ENCODE measurements at regions not wholly inside any gene's neighbourhood (a gene's known extent, or its start where the extent isn't known, plus 50 kb on each side); places are given as distances from the start of the nearest gene placed in this dataset.

- peaks cover 6 to 11% of the 10 kb centered on the region in 2 experiments; a peak in 4 of 5 replicates for H3K9me3 Mint-ChIP-seq
- H3K27me3 ChIP-seq (ENCODE audit: insufficient read depth, low read length) = no peaks in the 10 kb centered on the region
- H2BK120ac ChIP-seq (ENCODE audit: low read depth, low read length, poor library complexity, severe bottlenecking) = no peak overlapping the region
- H2AK5ac ChIP-seq (ENCODE audit: insufficient read length, low read length) = no peak overlapping the region
- H3K56ac ChIP-seq (ENCODE audit: insufficient read length, low read depth, low read length) = no peak overlapping the region
- no peak overlapping the region for H3K18ac ChIP-seq (ENCODE audit: insufficient read length, low read depth, low read length)
- no peak overlapping the region for H4K8ac ChIP-seq (replicated peaks; ENCODE audit: insufficient read length, low read depth, low read length)
- H4K91ac ChIP-seq (ENCODE audit: insufficient read length, low read depth, low read length) = no peak overlapping the region
- no peaks in the 10 kb centered on the region for H4K20me1 ChIP-seq (ENCODE audit: control insufficient read depth, insufficient read depth, insufficient read length)
- no CpG with 5 or more reads among the region's 2 CpGs for WGBS (ENCODE audit: extremely low coverage, insufficient read length, low lambda C conversion rate)
- H3K27ac Mint-ChIP-seq = no peak overlapping the region
- H3K23me2 ChIP-seq (ENCODE audit: insufficient read length, low read depth, low read length, poor library complexity, severe bottlenecking) = no peaks in the 10 kb centered on the region
- H3T11ph ChIP-seq (ENCODE audit: low read length) = no peak overlapping the region
- peaks cover 5 to 11% of the 10 kb centered on the region in 2 experiments for H3K4me1 Mint-ChIP-seq
- no peak overlapping the region for H3K23ac ChIP-seq (ENCODE audit: insufficient read length, low read depth, low read length)
- no peaks in the 10 kb centered on the region; a peak in 4 of 7 replicates for H3K36me3 Mint-ChIP-seq (ENCODE audit: insufficient read depth in 1 of 3, low read depth in 3 of 3)
- H3K79me1 ChIP-seq (ENCODE audit: insufficient read depth, low read depth, low read length, poor library complexity, severe bottlenecking) = no peaks in the 10 kb centered on the region
- H3K4me2 ChIP-seq (ENCODE audit: insufficient read depth, insufficient read length, low read length) = no peak overlapping the region
- H3K4ac ChIP-seq (ENCODE audit: low read depth, low read length) = no peak overlapping the region
- H2BK15ac ChIP-seq (ENCODE audit: low read depth, low read length) = no peak overlapping the region
- H2AFZ ChIP-seq (ENCODE audit: low read length) = no peak overlapping the region
- no peak for DNase-seq
- H2BK5ac ChIP-seq (ENCODE audit: insufficient read length, low read length) = no peak overlapping the region
- no peak overlapping the region for H4K5ac ChIP-seq (ENCODE audit: insufficient read length, low read depth, low read length)
- H2BK20ac ChIP-seq (ENCODE audit: low read depth, low read length, poor library complexity, severe bottlenecking) = no peak overlapping the region
- no peaks in the 10 kb centered on the region for H3K27me3 Mint-ChIP-seq (ENCODE audit: low read depth)
- H3K9me3 ChIP-seq (ENCODE audit: control insufficient read depth, low read depth, low read length) = no peaks in the 10 kb centered on the region
- H3K4me1 ChIP-seq (ENCODE audit: insufficient read depth, low read length) = no peaks in the 10 kb centered on the region
- H3K4me3 Mint-ChIP-seq = no peak overlapping the region
- no peak overlapping the region for H3K27ac ChIP-seq (ENCODE audit: insufficient read length, low read depth, low read length)
- no peak for TF ChIP-seq CTCF (conservative IDR thresholded peaks at IDR 0.05)
- no peak overlapping the region for H2BK12ac ChIP-seq (ENCODE audit: insufficient read length, low read depth, low read length)
- no peak overlapping the region for H3K9ac ChIP-seq (ENCODE audit: extremely low read depth, insufficient read length, low read length)
- no peaks in the 10 kb centered on the region for H3K79me2 ChIP-seq (ENCODE audit: insufficient read depth, low read length)
- H3K14ac ChIP-seq (ENCODE audit: insufficient read depth, low read length) = no peak overlapping the region
Observed at GRCh38 chr6:49326347-49326746, 136.7 kb downstream of the MMUT start.

All from H9 (cell line).